Anterior cingulate cortex (tissue), 58 donors: ENCODE measurements at regions not wholly inside any gene's neighbourhood (a gene's known extent, or its start where the extent isn't known, plus 50 kb on each side); places are given as distances from the start of the nearest gene placed in this dataset.

Experiments
- DNase-seq, 58 donors: peaks; one replicate each; lab custom pipeline; 2025; lab: John Stamatoyannopoulos, UW

DNA sequence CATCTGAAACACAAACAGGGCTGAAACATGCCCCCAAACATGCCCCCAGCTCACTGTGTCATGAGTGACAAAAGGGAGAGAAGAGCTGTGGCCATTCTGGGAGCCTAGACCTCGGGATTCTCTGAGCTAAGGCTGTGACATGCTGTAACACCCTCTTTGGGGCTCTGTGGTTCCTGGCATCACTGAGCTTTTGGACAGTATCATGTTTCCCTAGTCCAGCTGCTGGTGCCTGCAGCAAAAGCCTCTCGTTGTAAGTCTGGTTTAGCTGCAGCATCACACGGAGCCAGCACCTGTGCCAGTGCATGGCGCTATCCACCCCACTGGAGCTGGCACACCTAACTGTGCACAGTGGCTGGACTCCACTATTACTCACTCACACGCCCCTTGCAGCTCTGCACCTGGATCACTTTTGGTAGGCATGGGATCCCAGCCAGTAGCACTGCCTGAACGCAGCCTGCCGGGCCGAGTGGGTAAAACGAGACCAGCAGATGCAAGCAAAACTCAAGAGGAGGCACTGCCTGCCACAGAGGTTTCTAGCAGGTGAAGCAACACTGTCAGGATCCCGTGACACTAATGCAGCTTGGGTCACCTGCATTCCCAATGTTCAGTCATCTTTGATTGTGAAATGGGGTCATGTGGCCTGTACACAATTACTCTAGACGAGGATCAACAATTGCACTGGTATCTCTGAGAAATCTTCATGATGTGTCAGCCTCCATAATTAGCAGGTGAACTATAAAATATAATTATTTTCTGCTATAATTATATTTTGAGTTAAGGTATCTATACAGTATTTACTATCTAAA, 547.2 kb downstream of the ZNF804A start:
- DNase-seq, result no peak

- no peak for DNase-seq
Measured at GRCh38 chr2:185147361-185147760, 549.0 kb downstream of the ZNF804A start.

GRCh38 chr2:185152186-185152585, 553.9 kb downstream of the ZNF804A start:
- DNase-seq, result no peak

- DNase-seq, result no peak
Measured at GRCh38 chr2:185161701-185162100, 563.4 kb downstream of the ZNF804A start.

DNA sequence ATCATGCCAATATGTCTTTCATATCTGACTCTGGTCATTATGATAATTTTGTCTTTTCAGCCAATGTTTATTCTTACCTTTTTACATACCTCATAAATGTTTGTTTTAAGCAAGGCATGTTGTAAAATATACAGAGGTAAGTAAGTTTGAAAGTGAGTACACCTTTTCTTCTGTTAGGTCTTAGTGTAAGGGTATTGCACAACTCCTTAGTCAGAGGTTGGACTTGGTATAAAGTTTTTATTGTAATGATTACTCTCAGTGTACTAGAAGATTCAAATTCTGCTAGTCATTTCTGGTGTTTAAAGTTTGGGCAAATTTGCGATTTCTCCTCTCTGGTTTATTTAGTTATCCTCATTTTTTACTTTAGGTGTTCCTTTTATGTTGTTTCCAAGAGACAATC, 564.3 kb upstream of the FSIP2 start:
- no peak for DNase-seq

DNA sequence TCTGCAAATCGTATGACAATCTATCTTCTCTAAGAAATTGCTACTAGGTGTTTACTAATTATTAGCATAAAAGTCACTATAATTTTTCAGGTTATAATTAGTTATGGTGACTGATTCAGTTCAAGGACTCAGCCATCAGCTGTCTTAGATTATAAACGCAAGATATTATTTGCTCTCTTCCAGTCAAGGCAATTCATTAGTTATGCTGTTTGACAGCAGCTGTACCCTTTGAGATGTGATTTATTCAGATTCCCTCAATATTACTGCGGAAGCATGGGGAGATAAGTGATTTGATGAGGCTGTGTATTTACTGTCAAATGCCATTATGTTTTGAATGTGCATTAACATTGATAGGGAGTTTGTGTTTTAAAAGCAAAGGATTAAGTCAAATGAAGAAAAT, 558.9 kb upstream of the FSIP2 start:
- no peak for DNase-seq

GRCh38 chr2:185181901-185182300, 556.7 kb upstream of the FSIP2 start:
- no peak for DNase-seq

DNA sequence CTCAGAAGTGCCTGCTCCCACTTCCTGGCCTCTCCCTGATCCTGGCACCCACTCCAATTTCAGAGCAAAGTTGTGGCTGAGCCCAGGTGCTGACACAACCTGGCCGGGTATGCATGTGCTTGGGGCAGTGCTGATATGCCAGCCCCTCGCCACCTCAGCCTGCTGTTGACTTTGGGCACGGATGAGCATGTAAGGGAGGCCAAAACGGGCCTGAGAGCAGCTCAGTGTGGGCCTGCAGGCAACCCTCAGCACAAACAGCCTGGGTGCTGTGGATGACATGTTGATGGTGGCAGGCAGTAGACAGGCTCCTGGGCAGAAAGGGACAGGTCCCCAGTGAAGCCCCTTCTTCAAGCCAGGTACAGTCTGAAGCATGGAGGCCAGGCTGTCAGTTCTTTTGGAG, 553.6 kb upstream of the FSIP2 start:
- DNase-seq, result no peak

DNA sequence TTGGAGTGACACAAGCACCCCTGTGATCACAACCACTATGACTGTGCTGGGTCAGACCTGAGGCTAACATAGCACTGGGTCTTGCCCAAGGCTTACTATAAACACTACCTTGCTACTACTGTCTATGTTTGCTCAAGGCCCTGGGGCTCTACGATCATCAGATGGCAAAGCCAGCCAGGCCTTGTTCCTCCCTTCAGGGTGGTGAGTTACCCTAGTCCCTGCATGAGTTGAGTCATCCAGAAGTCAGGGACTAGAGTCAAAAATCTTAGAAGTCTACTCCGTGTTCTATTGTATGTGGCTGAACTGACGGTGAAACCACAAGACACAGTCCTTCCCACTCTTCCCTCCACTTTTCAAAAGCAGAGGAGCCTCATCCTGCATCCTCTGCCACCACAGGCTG, 551.2 kb upstream of the FSIP2 start:
- no peak for DNase-seq

DNA sequence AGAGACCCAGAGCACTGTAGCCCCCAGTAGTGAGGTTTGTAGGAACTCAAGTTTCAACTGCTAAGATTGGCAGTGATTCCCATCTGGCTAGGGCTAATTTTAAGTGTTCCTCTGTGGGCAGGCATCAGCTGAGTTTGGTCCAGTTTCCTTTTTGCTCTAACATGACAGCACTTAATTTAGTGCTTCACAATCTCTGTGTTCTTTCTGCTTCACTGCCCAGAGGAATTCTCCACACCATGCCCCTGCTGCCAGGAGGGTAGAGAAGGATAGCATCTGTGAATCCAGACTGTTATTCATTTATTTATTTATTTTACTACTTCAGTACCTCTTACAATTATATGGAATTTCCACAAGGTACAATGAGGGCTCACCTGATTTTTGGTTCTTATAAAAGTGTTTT, 549.9 kb upstream of the FSIP2 start:
- DNase-seq, result no peak

DNA sequence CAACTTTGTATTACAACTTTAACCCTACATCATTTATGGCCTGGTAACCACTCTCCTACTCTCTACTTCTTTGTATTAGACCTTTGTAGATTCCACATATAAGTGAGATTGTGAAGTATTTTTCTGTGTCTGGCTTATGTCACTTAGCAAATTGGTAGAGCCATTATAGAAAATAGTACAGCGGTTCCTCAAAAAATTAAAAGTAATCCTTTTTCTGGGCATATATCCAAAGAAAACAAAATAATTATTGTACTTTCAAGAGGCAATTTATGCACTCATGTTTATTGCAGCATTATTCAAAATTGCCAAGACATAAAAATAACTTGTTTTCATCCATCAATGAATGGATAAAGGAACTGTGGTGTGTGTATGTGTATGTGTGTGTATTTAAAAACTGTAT, 537.5 kb upstream of the FSIP2 start:
- no peak for DNase-seq

GRCh38 chr2:185202381-185202780, 536.2 kb upstream of the FSIP2 start:
- no peak for DNase-seq

- no peak for DNase-seq
Measured at GRCh38 chr2:185202945-185203528, 535.6 kb upstream of the FSIP2 start.

- DNase-seq, result peak in 8 of 58 donors; percentile 0 to 15 (median 6)
Measured at GRCh38 chr2:185208261-185208660, 530.3 kb upstream of the FSIP2 start.

- no peak for DNase-seq
Measured at GRCh38 chr2:185215497-185215896, 523.1 kb upstream of the FSIP2 start.

DNA sequence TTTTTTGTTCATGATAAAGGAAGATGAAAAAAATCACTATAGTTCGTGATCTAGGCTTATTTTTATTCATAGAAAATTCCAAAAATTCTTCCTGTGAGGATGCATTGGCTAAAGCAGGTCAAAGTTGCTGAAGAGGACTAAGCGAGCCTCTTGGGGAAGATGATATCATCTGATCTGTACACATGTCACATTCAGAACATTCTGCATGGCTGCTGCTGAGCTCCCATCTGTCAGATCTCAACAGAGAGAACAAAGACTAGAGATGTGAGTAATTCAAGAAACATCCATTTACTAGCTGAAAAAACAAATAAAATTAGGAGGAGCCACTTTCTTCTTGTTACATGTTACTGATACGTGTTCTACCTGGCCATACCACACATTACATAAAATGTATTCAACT, 518.6 kb upstream of the FSIP2 start:
- no peak for DNase-seq

DNA sequence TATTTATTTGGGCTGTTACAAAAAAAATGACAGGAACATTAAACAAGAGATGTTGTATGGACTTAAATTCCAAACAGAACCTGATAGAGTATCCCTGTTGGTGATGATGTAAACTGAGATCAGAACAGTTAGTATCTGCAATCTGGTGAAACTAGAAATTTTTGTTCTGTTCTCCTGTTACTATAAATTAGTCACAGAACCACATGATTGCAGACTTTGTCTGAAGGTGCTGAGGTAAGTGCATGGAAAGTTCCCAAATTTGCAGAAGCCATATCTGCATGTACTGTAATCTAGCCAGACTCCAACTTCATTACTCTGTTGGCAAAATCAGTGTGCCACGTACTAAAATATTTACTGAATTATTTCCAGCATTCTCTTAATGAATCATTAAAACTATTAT, 516.3 kb upstream of the FSIP2 start:
- DNase-seq, result no peak

- no peak for DNase-seq
Measured at GRCh38 chr2:185227391-185227790, 511.2 kb upstream of the FSIP2 start.

DNA sequence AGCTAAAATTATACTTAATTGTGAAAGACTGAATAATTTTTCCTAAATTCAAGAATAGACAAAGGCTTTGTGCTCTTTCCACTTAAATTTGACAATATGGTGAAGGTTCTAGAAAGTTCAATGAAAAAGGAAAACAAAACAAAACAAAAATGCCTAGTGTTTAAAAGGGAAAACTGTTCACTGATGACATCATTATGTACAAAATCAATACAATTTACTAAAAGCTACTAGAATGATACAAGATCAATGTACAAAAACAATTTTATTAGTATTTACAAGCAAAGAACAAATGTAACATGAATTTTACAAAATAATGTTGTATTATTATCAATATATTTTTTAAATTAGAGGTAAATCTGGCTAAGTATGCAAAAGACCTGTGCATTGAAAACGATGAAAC, 499.1 kb upstream of the FSIP2 start:
- DNase-seq, result no peak

DNA sequence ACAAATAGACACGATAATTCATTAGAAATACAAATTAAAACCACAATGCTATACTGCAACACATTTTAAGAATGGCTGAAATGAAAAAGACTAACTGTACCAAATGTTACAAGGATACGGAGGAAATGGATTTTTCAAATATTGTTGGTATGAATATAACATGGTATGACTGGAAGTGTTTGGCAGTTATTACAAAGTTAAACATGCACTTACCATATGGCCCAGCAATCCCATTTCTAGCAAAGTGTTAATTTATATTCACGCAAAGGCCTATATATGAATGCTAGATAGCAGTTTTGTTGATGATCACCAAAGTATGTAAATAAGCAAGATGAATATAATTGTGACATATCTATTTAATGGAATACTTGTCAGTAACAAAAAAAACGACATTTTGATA, 497.8 kb upstream of the FSIP2 start:
- DNase-seq, result no peak

DNA sequence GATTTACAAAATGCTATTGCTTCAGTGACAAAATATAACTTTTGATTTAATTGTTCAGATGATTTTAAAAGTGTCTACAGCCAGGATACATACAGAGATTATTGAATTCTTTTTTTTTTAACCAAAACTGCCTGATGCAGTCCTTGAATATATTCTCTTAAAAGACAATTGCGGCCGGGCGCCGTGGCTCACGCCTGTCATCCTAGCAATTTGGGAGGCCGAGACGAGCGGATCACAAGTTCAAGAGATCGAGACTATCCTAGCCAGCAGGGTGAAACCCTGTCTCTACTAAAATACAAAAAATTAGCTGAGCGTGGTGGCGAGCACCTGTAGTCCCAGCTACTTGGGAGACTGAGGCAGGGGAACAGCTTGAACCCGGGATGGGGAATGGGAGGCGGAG, 497.0 kb upstream of the FSIP2 start:
- no peak for DNase-seq

DNA sequence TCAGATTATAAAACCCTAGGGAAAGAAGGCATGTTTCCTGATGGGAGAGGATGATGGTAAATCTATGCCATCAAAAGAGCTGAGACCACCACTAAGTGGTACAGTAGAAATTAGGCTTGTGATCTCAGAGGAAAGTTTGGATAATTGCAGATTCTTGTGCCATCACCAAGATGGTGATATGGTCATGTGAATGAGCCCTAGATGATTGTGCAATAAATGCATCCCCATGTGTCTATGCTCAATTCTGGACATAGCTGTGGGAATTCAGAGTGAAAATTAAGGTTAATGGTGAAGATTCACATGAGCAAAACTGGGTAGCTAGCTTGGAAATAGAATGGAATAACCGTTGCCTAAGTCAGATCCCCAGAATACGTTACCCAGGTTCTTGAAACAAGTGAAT, 496.1 kb upstream of the FSIP2 start:
- DNase-seq, result no peak

- DNase-seq, result no peak
Measured at GRCh38 chr2:185245216-185245615, 493.4 kb upstream of the FSIP2 start.
